Endometrium (tissue), 2 donors: ENCODE measurements at regions not wholly inside any gene's neighbourhood (a gene's known extent, or its start where the extent isn't known, plus 50 kb on each side); places are given as distances from the start of the nearest gene placed in this dataset.

Experiments used
- FAIRE-seq: peaks from 2 replicates; lab custom pipeline; 2012; peaks lifted over from hg19 to GRCh38; lab: Jason Lieb, UNC
- donor health status: control.
- donor health status: control.

- FAIRE-seq, result no peak
These were observed 99.0 kb upstream of the FIGN start for GRCh38 chr2:163834841-163835240.

GRCh38 chr2:163834221-163834620 lies 98.4 kb upstream of the FIGN start:
- no peak for FAIRE-seq

- no peak for FAIRE-seq
These were observed 93.0 kb upstream of the FIGN start for GRCh38 chr2:163828771-163829170.

GRCh38 chr2:163822033-163822432 lies 86.2 kb upstream of the FIGN start:
- no peak for FAIRE-seq

GRCh38 chr2:163812926-163813520 lies 77.2 kb upstream of the FIGN start:
- FAIRE-seq, result no peak

- no peak for FAIRE-seq
These were observed 72.6 kb upstream of the FIGN start for GRCh38 chr2:163808406-163808805.

- FAIRE-seq, result no peak
These were observed 66.5 kb upstream of the FIGN start for GRCh38 chr2:163802284-163802683.

- no peak for FAIRE-seq
These were observed 65.7 kb upstream of the FIGN start for GRCh38 chr2:163801486-163801885.

GRCh38 chr2:163800951-163801381 lies 65.2 kb upstream of the FIGN start:
- no peak for FAIRE-seq

- no peak for FAIRE-seq
These were observed 64.0 kb upstream of the FIGN start for GRCh38 chr2:163799807-163800206.

- FAIRE-seq, result no peak
These were observed 58.8 kb upstream of the FIGN start for GRCh38 chr2:163794635-163795034.
